ENCODE measurements at regions not wholly inside any gene's neighbourhood (a gene's known extent, or its start where the extent isn't known, plus 50 kb on each side); places are given as distances from the start of the nearest gene placed in this dataset.

DNA sequence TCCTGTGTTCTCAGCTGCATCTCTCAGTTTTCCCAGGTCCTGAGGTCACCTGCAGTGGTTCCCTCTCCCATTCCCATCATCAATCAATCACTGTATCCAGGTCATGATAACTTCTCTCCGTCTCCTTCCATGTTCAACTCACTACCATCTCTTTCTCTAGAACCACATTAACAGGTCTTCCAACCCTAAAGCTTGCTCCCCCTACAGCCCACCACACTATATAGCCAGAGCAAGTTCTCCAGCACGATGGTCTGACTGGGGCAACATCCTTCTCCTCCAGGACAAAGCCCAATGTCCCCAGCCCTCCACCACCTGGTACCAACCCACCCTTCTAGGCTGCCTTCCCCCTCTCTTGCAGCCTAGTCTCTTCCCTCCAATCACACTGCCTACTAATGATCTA lies 241.6 kb downstream of the CDK5RAP2 start:
- H3K27ac Mint-ChIP-seq (ENCODE audit: unreplicated experiment): no peak overlapping the region
- TF ChIP-seq, protein P1, sequence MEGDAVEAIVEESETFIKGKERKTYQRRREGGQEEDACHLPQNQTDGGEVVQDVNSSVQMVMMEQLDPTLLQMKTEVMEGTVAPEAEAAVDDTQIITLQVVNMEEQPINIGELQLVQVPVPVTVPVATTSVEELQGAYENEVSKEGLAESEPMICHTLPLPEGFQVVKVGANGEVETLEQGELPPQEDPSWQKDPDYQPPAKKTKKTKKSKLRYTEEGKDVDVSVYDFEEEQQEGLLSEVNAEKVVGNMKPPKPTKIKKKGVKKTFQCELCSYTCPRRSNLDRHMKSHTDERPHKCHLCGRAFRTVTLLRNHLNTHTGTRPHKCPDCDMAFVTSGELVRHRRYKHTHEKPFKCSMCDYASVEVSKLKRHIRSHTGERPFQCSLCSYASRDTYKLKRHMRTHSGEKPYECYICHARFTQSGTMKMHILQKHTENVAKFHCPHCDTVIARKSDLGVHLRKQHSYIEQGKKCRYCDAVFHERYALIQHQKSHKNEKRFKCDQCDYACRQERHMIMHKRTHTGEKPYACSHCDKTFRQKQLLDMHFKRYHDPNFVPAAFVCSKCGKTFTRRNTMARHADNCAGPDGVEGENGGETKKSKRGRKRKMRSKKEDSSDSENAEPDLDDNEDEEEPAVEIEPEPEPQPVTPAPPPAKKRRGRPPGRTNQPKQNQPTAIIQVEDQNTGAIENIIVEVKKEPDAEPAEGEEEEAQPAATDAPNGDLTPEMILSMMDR (IDR thresholded peaks at IDR 0.05; ENCODE audit: partially characterized antibody, unreplicated experiment): no peak
- DNase-seq: no peak
- no peaks in the 10 kb centered on the region for H3K9me3 Mint-ChIP-seq (ENCODE audit: unreplicated experiment)
- no peaks in the 10 kb centered on the region for H3K4me1 Mint-ChIP-seq (ENCODE audit: low read depth, unreplicated experiment)
- H3K27me3 Mint-ChIP-seq (ENCODE audit: unreplicated experiment): peaks cover 2% of the 10 kb centered on the region
- H3K36me3 Mint-ChIP-seq (ENCODE audit: unreplicated experiment): no peaks in the 10 kb centered on the region
- H3K4me3 Mint-ChIP-seq (ENCODE audit: unreplicated experiment): no peak overlapping the region

DNA sequence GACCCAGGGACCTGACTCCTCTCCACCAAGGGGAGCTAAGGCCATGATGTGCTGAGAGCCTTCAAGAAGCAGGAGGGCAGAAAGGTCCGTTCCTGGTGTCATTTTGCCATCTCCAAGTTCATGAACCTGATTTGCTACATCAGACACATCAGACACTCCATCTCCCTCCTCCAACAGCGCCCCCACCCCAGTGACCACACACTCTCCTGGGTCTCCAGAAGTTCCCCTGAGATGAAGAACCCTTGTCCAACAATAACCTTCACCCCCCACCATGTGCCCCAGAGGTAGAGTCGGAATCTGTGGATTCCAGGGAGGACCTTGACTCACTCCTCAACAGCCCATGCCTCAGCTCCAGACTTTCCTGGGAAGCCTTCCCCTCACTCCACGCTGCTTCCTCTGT lies 242.8 kb downstream of the CDK5RAP2 start:
- no peaks in the 10 kb centered on the region for H3K4me1 Mint-ChIP-seq (ENCODE audit: low read depth, unreplicated experiment)
- TF ChIP-seq, protein P1 (IDR thresholded peaks at IDR 0.05; ENCODE audit: partially characterized antibody, unreplicated experiment): no peak
- no peak overlapping the region for H3K27ac Mint-ChIP-seq (ENCODE audit: unreplicated experiment)
- no peaks in the 10 kb centered on the region for H3K36me3 Mint-ChIP-seq (ENCODE audit: unreplicated experiment)
- no peak for DNase-seq
- no peaks in the 10 kb centered on the region for H3K9me3 Mint-ChIP-seq (ENCODE audit: unreplicated experiment)
- H3K4me3 Mint-ChIP-seq (ENCODE audit: unreplicated experiment): no peak overlapping the region
- peaks cover 2% of the 10 kb centered on the region for H3K27me3 Mint-ChIP-seq (ENCODE audit: unreplicated experiment)

DNA sequence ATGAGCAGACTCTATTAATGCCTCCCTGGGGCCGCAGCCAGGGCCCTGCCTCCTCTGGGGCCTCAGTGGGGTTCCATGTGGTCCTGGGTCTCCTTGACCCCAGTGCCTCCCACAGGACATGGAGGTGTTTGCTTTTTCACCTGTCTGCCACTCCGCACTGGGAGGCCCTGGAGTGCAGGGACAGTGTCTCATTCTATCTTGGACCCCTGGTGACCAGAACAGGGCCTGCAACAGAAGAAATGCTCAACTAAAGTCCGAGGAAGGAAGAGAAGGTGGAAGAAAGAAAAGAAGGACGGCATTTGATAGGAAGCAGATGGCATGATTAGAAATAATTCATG lies 243.2 kb downstream of the CDK5RAP2 start:
- H3K9me3 Mint-ChIP-seq (ENCODE audit: unreplicated experiment): no peaks in the 10 kb centered on the region
- peaks cover 2% of the 10 kb centered on the region for H3K27me3 Mint-ChIP-seq (ENCODE audit: unreplicated experiment)
- no peak overlapping the region for H3K4me3 Mint-ChIP-seq (ENCODE audit: unreplicated experiment)
- H3K36me3 Mint-ChIP-seq (ENCODE audit: unreplicated experiment): no peaks in the 10 kb centered on the region
- no peak overlapping the region for H3K27ac Mint-ChIP-seq (ENCODE audit: unreplicated experiment)
- H3K4me1 Mint-ChIP-seq (ENCODE audit: low read depth, unreplicated experiment): no peaks in the 10 kb centered on the region
- TF ChIP-seq, protein P1 (IDR thresholded peaks at IDR 0.05; ENCODE audit: partially characterized antibody, unreplicated experiment): no peak
- no peak for DNase-seq

DNA sequence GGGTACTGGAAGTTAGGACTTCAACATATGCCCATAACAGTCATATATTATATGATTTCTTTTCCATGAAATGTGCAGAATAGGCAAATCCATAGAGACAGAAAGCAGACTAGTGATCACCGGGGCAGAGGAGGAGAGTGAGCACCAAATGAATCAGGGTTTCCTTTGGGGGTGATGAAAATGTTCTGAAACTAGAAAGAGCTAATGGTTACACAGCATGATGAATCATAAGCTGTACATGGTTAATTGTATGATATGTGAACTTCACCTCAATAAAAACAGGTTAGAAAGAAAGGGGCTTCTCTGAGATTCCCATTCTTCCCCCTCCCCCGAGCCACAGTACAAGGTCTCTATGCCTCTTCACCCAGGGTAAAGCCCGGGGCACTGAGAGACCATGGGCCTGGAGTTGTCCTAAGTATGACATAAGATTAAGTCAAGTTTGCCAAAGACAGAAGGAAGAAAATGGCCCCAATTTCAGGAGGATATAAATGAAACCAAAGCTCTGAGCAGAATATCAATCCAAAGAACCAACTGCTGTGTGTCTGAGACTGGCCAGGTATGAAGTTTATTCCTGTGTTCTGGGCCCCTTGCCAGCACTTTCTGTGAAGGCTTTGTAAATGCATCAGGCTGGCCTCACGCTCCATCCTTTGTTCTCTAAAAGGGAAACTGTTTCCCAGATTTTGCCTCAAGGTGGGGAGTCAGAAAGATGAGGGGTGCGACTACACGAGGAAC lies 243.8 kb downstream of the CDK5RAP2 start:
- Mint-ChIP-seq H3K27ac (ENCODE audit: unreplicated experiment) (no peak overlapping the region), H3K9me3 (ENCODE audit: unreplicated experiment) (peaks cover 2% of the 10 kb centered on the region), H3K27me3 (ENCODE audit: unreplicated experiment) (peaks cover 2% of the 10 kb centered on the region), H3K4me3 (ENCODE audit: unreplicated experiment) (no peak overlapping the region), H3K4me1 (ENCODE audit: low read depth, unreplicated experiment) (no peaks in the 10 kb centered on the region), H3K36me3 (ENCODE audit: unreplicated experiment) (no peaks in the 10 kb centered on the region)
- DNase-seq: no peak
- TF ChIP-seq, protein P1 (IDR thresholded peaks at IDR 0.05; ENCODE audit: partially characterized antibody, unreplicated experiment): no peak

DNA sequence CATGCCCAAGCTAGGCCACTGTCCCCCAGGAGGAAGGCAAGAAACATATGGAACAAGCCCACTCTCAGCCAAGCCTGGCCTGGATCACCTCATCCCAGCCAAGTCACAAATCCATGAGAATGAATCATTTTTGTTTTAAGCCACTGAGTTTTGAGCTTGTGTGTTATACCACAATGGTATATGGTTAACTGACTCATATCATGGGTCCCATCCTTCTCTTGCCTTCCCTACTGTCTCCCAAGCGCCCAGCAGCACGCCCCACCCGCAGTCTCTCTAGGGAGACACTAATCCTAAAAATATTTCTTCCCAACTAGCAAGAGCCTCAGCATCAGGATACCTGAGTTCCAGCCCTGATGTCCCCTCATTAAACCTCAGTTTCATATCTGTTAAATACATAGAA lies 248.1 kb downstream of the CDK5RAP2 start:
- Mint-ChIP-seq H3K27me3 (ENCODE audit: unreplicated experiment) (peaks cover 2% of the 10 kb centered on the region), H3K4me3 (ENCODE audit: unreplicated experiment) (no peak overlapping the region), H3K9me3 (ENCODE audit: unreplicated experiment) (peaks cover 4% of the 10 kb centered on the region), H3K4me1 (ENCODE audit: low read depth, unreplicated experiment) (no peaks in the 10 kb centered on the region), H3K36me3 (ENCODE audit: unreplicated experiment) (peaks cover 5% of the 10 kb centered on the region), H3K27ac (ENCODE audit: unreplicated experiment) (no peak overlapping the region)
- no peak for DNase-seq
- TF ChIP-seq, protein P1 (IDR thresholded peaks at IDR 0.05; ENCODE audit: partially characterized antibody, unreplicated experiment): no peak

Data from glutamatergic neuron (in vitro differentiated cells).